ENCODE measurements at regions not wholly inside any gene's neighbourhood (a gene's known extent, or its start where the extent isn't known, plus 50 kb on each side); places are given as distances from the start of the nearest gene placed in this dataset.
"Not testable (repeated sequence)": the region's sequence is repeated elsewhere in the genome, so short reads cannot be mapped to it uniquely, and the experiment has no call there.

DNA sequence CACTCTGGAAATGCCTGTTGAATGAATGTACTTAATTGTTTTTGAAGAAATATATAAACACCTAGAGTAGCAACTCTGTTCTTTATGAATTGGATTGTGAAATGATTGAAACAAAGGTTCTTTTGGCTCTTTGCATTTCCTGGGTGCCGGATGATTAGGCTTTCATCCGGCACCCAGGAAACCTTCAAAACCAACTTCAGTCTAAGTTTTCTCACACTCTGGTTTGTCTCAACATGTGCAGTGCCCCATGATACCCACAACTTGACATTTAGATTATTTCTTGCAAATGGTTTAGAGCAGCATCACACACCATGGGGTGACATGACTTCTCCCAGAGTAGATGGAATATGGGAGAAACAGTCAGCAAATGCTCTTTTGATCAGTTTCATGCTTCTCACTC is 354.9 kb downstream of the BARHL2 start:
- no peak for FAIRE-seq
- DNase-seq (ENCODE audit: extremely low spot score, insufficient read length, low read depth): no peak

DNA sequence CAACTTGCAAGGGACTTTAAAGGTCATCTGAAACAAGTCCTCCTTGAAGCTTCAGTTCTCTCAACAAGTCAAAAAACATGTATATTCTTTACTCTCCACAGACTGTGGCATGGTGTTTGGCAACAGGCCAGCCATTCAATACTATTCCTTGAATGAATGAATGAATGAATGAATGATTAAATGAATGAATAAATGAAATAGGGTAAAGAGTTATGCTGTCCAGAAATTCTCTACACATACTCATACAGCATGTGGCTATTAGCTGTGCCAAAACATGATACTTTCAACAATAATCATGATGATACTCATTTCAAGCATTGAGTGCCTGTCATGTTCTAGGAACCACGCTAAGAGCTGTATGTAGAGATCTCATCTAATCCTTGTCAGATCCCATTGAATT is 356.1 kb downstream of the BARHL2 start:
- no peak for DNase-seq (ENCODE audit: extremely low spot score, insufficient read length, low read depth)
- FAIRE-seq: no peak

GRCh38 chr1:90359994-90360393 is 357.1 kb downstream of the BARHL2 start:
- DNase-seq (ENCODE audit: extremely low spot score, insufficient read length, low read depth) (no peak), FAIRE-seq (no peak)

GRCh38 chr1:90358448-90358847 is 358.7 kb downstream of the BARHL2 start:
- no peak for FAIRE-seq
- no peak for DNase-seq (ENCODE audit: extremely low spot score, insufficient read length, low read depth)

DNA sequence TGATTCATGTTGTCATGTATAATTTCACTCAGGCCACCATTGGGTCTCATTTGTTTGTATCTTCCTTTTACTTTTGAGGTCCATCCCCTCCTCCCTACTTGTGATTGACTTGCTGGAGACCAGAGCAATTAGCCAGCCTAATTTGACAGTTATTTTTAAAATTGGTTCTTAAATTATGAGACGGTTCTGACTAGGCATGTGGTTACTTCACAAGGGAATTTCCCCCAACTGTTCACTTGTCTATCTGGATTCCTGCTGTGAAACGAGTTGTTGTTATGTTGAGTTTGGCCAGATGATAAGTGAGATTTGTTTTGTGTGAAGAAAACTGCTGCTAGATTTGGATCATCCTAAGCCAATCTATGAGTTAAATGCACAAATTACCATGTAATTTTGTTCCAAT is 359.1 kb downstream of the BARHL2 start:
- peak; percentile 39 for FAIRE-seq
- peak; percentile 0 for DNase-seq (ENCODE audit: extremely low spot score, insufficient read length, low read depth)

DNA sequence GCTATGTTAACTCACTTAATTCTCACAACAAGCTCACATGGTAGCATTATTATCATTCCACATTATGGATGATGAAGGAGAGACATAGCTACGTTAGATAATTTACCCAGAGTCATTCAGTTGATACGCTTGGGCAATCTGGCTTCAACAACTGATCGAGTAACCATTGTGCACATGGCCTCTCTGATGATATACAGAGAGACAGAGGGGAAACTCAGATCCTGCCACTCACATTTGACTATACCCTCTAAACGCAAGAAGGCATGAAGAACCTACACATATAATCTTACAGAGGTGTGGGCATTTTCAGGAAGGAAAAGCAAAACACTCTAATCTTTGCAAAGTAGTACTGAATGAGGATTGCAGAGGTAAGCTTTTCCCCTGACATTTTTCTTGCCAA is 360.1 kb downstream of the BARHL2 start:
- DNase-seq (ENCODE audit: extremely low spot score, insufficient read length, low read depth) (no peak), FAIRE-seq (no peak)

DNA sequence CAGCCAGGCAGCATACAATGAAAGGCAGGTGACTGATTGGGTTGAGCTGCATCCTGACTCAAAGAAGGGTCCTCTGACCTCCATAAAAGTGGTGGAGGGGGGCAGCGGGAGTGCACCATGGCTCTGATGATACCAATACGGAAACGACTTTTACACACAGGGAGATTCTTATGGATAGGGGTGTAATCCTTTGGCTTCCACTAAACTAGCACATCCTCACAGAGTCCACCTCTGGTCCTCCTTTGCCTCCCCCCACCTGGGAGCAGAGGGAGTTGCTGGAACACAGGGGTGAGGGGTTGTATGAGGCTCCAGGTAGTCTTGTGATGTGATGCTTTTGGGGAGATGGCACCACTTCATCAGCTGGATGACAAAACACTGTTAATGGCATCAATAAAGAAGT is 361.0 kb downstream of the BARHL2 start:
- FAIRE-seq (no peak), DNase-seq (ENCODE audit: extremely low spot score, insufficient read length, low read depth) (no peak)

DNA sequence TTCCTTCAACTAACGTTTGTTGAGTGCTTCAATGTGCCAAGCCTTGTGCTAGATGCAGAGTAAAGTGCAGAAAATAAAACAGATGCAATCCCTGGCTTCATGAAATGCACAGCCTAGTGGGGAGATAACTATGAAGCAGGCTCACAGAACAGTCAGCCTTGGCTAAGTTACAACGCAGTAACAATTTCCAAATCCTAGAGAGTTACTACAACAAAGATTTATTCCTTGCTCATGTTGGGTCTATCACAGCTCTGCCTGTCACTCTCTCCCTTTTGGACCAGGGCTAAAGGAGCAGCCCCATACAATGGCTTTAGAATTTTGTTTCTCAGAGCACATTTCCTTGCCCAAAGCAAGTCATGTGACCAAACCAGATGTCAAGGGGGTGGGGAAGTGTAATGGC is 359.8 kb downstream of the ZNF326 start:
- DNase-seq (ENCODE audit: extremely low spot score, insufficient read length, low read depth): no peak
- no peak for FAIRE-seq

DNA sequence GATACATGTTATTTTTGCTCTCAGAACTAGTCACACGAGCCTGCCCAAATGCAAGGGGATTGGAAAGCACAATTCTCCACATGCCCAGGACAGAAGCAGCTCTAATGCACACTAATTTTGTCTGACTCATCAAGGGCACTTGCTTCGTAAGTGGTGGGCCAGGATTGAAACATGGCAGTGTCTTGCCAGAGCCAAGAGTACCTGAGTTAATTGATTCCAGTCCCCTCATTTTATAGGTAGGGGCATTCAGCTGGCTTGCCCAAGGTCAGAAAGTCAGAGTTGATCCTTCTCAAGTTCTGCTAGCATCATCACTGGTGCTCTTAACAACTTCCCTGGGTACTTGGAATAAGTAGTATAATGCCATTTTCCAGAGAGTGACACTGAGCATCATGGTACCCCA is 356.1 kb downstream of the ZNF326 start:
- DNase-seq (ENCODE audit: extremely low spot score, insufficient read length, low read depth): no peak
- no peak for FAIRE-seq

- FAIRE-seq (no peak), DNase-seq (ENCODE audit: extremely low spot score, insufficient read length, low read depth) (no peak)
Measured at GRCh38 chr1:90349510-90349909, 354.6 kb downstream of the ZNF326 start.

GRCh38 chr1:90348934-90349333 is 354.0 kb downstream of the ZNF326 start:
- DNase-seq (ENCODE audit: extremely low spot score, insufficient read length, low read depth) (no peak), FAIRE-seq (no peak)

GRCh38 chr1:90348459-90348858 is 353.5 kb downstream of the ZNF326 start:
- FAIRE-seq; DNase-seq (ENCODE audit: extremely low spot score, insufficient read length, low read depth): not testable (repeated sequence)

- FAIRE-seq (no peak), DNase-seq (ENCODE audit: extremely low spot score, insufficient read length, low read depth) (no peak)
Measured at GRCh38 chr1:90347366-90347765, 352.5 kb downstream of the ZNF326 start.

GRCh38 chr1:90346757-90347156 is 351.8 kb downstream of the ZNF326 start:
- no peak for DNase-seq (ENCODE audit: extremely low spot score, insufficient read length, low read depth)
- FAIRE-seq: no peak

DNA sequence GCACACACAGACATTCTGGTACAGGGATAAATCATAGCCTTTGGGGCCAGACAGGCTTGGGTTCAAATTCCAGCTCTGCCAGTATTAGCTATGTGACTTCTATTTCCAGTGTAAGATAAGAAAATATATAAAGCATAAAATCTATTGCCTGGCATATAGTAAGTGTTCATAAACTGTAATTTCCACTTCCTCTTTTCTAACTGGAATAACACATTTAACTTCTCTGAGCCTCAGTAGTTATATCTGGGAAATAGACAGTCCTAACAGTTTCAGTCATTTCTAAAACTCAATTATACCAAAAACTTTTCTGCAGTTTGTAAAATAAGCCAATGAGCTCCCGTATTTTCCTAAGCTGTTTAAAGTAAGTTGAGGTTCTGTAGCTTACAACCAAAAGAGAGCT is 351.4 kb downstream of the ZNF326 start:
- FAIRE-seq: no peak
- DNase-seq (ENCODE audit: extremely low spot score, insufficient read length, low read depth): no peak

- FAIRE-seq: no peak
- no peak for DNase-seq (ENCODE audit: extremely low spot score, insufficient read length, low read depth)
Measured at GRCh38 chr1:90344963-90345730, 350.2 kb downstream of the ZNF326 start.

DNA sequence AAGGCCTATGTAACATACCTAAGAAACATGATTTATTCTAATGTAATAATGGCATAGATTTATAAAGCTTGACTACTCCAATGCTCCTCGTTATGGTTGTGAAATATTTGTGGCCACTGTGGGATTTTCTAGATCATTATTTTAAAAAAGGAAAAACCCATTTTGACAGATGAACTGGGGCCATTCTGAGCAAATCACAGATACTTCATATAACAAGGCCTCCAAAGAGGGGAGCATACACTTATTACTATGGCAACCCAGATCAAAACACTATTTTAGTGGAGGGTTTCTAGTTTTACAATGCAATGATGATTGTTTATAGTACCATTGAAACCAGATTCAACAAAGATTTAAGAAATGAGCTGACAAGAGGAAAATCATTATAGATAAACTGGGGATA is 346.6 kb downstream of the ZNF326 start:
- no peak for FAIRE-seq

DNA sequence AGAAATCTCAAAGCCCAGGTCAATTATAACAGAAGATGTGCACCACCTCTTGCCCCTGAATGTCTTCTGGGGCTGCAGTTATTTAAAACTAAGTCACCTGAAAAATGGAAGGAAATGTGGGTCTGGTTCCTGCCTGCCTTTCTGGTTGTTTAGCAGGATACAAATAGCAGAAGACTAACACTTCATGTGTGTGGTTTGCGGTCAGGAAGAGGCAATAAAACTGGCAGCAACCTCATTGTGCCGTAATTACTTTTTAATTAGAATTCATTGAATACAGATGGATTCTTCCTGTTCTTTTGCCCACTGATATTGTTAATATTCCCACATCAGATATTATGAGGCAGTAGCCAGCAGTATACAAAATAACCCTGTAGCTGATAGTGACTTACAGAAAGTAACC is 345.7 kb downstream of the ZNF326 start:
- DNase-seq (ENCODE audit: extremely low spot score, insufficient read length, low read depth): no peak
- FAIRE-seq: no peak

More for the DNA sequence above, 346.6 kb downstream of the ZNF326 start:
- DNase-seq (ENCODE audit: extremely low spot score, insufficient read length, low read depth): no peak

- FAIRE-seq (no peak), DNase-seq (ENCODE audit: extremely low spot score, insufficient read length, low read depth) (no peak)
Measured at GRCh38 chr1:90339811-90340210, 344.9 kb downstream of the ZNF326 start.

DNA sequence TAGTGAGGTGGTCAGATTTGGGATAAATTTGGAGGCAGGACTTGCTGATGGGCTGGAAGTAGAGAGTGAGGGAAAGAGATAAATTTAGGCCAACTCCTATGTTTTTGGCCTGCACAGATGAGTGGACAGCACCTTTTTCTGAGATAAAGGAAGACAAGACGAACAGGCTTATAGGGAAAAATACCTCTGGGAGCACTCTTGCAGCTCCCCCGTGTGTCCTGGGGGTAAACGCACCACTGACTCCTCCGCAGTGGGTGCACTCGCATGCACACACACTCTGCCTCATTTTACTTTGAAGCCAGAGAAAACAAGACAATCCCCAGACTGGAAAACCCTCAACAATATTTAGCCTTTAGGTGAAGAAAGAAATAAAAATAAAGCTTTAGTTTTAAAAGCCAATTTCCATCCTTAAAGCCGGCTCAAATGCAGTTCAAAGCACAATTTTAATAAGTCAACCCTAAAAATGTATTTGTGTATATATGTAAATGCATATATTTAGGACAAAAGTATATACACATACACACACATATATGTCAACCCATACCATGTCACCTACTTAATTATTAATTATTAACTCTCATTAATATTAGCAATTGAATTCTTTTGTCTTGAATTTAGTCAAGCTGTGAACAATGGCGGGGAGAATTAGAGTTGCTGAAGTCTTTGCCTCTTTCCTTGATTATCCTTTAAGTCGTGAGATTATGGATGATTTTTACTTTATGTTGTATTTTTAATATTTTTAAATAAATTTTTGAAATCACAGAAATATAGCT is 341.8 kb downstream of the ZNF326 start:
- FAIRE-seq: no peak

GRCh38 chr1:90335558-90335957 is 340.6 kb downstream of the ZNF326 start:
- FAIRE-seq (no peak), DNase-seq (ENCODE audit: extremely low spot score, insufficient read length, low read depth) (no peak)

More for the DNA sequence above, 341.8 kb downstream of the ZNF326 start:
- no peak for DNase-seq (ENCODE audit: extremely low spot score, insufficient read length, low read depth)
